AG10803 (cell line): ENCODE measurements at regions not wholly inside any gene's neighbourhood (a gene's known extent, or its start where the extent isn't known, plus 50 kb on each side); places are given as distances from the start of the nearest gene placed in this dataset.

Experiments used
- DNase-seq: peaks from one replicate; pipeline ENCODE4 v3.0.0; 2010; ENCODE audit warnings: low read depth
- H3K4me3 ChIP-seq: 2 replicates; pipeline ENCODE4 v1.5.1; 2011; ENCODE audit warnings: mild to moderate bottlenecking, low read length, control low read depth
- CTCF ChIP-seq: conservative IDR thresholded peaks from 2 replicates; pipeline ENCODE4 v1.5.1; 2011; ENCODE audit warnings: mild to moderate bottlenecking, low read length, control low read depth, inconsistent platforms

DNA sequence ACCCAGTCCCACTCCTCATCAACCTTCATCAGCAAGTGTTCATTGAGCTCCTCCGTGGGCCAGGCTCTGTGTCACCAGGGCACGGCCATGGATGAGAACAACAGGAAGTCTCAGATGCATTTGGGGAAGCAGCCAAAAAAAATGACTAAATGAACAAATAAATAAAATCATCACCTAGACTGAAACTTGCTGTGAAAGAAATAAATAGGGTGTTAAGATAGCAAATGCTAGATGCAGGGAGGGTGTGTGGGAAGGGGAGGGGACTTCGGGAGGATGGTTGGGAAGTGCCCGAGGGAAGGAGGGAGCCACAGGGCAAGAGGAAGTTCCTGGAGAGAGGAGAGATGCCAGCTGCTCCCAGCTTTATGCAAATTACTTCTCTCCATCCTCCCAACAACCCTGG is 696.7 kb downstream of the PTPRU start:
- no peak for DNase-seq
- no peak for TF ChIP-seq CTCF
- H3K4me3 ChIP-seq: no peak overlapping the region

DNA sequence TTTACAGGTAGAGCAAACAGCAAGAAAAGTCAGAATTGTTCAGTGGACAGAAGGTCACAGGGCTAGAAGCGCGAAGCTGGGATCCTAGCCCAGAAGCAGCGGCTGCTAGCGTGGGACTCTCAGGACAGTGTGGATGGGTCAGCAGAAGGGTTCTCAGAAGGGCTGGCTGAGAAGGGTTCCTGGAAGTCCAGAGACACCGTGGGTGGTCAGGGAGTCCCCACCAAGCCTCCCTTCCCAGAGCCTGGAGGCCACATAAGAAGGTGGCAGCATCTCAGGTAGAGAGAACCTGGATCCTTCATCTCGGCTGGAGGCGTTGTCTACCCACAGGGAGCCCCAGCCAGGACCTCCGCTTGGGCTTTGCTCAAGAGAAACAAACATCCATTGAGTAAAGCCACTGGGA is 696.3 kb downstream of the PTPRU start:
- DNase-seq: no peak
- H3K4me3 ChIP-seq: no peak overlapping the region
- no peak for TF ChIP-seq CTCF

DNA sequence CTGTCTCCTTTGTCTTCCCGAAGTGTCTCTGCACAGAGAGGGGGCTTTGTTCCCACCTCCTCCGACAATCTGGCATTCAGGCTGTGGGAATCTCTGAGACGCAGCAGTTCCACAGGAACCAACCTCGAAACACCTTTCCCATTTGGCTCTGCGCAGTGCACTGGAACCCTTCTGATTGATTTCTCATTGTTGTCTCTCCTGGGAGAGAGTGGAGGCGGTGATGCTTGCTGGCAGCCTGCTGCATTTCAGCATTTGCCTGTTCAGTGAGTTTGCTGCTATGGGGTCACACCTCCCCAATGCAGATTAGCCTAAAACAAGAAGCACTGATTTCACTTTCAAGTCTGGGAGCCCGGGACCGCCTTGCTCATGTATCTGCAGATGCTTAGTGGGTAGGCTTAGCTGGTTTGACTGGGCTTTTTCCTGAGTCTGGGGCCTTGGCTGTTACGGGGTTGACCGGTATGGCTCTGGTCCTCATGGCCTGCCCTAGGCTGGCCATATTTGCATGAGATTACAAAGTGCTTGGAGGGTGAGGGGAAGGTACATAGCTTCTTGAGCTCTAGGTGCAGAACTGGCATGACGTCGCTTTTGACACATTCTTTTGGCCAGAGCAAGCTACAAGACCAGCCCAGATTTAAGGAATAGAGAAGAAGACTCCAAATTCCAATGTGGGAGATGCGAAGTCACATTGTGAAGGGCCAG is 695.3 kb downstream of the PTPRU start:
- no peak for DNase-seq
- no peak for TF ChIP-seq CTCF
- no peak overlapping the region for H3K4me3 ChIP-seq

DNA sequence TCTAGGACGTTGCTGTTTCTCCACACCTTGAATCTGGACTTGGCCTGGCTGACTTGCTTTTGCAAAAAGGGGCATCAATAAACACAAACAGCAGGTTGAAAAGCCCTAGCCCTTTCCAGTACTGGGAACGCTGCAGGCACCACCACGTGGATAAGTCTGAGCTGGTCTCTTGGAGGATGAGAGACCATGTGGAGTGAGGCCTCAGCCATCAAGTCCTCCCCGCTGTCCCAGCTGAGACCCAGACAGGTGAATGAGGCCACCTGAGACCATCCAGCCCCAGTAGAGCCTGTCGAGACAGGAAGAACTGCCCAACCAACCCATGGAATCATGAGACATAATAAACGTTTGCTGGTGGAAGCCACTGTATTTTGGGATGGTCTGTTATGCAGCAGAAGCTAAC is 688.7 kb downstream of the PTPRU start:
- no peak for DNase-seq
- TF ChIP-seq CTCF: no peak
- H3K4me3 ChIP-seq: no peak overlapping the region

DNA sequence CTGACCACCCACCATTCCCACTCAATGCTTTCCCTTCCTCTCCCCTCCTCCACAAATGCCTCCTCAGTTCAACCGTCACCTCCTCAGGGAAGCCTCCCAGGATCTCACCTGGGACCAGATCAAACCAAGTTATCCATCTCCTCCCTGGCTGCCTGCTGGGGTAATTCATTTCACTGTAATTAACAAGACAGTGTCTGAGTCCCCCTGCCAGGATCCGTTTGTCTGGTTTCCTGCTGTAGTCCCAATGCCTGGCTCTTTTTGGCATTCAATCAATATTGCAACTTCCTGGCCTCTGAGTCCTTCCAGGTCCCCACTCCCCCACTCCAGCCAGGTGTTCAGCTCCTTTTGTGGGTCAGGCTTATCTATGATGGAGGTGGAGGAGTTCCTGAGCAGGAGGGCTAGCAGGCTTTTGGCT is 687.7 kb downstream of the PTPRU start:
- DNase-seq: no peak

GRCh38 chr1:29921741-29922140 is 685.4 kb downstream of the PTPRU start:
- DNase-seq: no peak
- H3K4me3 ChIP-seq: no peak overlapping the region
- TF ChIP-seq CTCF: no peak

More for the DNA sequence above, 687.7 kb downstream of the PTPRU start:
- TF ChIP-seq CTCF: no peak
- no peak overlapping the region for H3K4me3 ChIP-seq

- no peak for DNase-seq
- H3K4me3 ChIP-seq: no peak overlapping the region
- TF ChIP-seq CTCF: no peak
These were observed 684.5 kb downstream of the PTPRU start for GRCh38 chr1:29920784-29921183.
